ENCODE measurements at regions not wholly inside any gene's neighbourhood (a gene's known extent, or its start where the extent isn't known, plus 50 kb on each side); places are given as distances from the start of the nearest gene placed in this dataset.

DNA sequence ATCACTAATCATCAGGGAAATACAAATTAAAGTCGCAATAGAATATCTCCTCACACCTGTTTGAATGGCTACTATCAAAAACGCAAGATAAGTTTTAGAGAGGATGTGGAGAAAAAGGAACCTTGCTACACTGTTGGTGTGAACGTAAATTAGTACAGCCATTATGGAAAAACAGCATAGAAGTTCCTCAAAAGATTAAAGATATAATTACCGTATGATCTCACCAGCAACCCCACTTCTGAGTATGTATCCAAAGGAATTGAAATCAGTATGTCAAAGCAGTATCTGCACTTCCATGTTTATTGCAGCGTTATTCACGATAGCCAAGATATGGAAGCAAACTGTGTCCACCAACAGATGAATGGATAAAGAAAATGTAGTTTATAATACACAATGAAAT, 164.4 kb downstream of the ZNF365 start:
- H4K91ac ChIP-seq (ENCODE audit: insufficient read length, low read depth, low read length): no peak overlapping the region
- no peaks in the 10 kb centered on the region for H3K79me1 ChIP-seq (ENCODE audit: insufficient read depth, low read depth, low read length, poor library complexity, severe bottlenecking)
- H2BK20ac ChIP-seq (ENCODE audit: low read depth, low read length, poor library complexity, severe bottlenecking): no peak overlapping the region
- no peak overlapping the region for H3K56ac ChIP-seq (ENCODE audit: insufficient read length, low read depth, low read length)
- no peaks in the 10 kb centered on the region for H3K79me2 ChIP-seq (ENCODE audit: insufficient read depth, low read length)
- H3K27me3 ChIP-seq (ENCODE audit: insufficient read depth, low read length): no peaks in the 10 kb centered on the region
- H3K23me2 ChIP-seq (ENCODE audit: insufficient read length, low read depth, low read length, poor library complexity, severe bottlenecking): no peaks in the 10 kb centered on the region
- no peak overlapping the region for H3K9ac ChIP-seq (ENCODE audit: extremely low read depth, insufficient read length, low read length)
- no peak overlapping the region for H2AK5ac ChIP-seq (ENCODE audit: insufficient read length, low read length)
- no peak overlapping the region for H3T11ph ChIP-seq (ENCODE audit: low read length)
- H3K18ac ChIP-seq (ENCODE audit: insufficient read length, low read depth, low read length): no peak overlapping the region
- H4K20me1 ChIP-seq (ENCODE audit: control insufficient read depth, insufficient read depth, insufficient read length): no peaks in the 10 kb centered on the region
- no peak overlapping the region for H3K23ac ChIP-seq (ENCODE audit: insufficient read length, low read depth, low read length)
- H3K4me1 ChIP-seq (ENCODE audit: insufficient read depth, low read length): no peaks in the 10 kb centered on the region; the same call in 1 of the 2 replicates
- TF ChIP-seq, protein P1, sequence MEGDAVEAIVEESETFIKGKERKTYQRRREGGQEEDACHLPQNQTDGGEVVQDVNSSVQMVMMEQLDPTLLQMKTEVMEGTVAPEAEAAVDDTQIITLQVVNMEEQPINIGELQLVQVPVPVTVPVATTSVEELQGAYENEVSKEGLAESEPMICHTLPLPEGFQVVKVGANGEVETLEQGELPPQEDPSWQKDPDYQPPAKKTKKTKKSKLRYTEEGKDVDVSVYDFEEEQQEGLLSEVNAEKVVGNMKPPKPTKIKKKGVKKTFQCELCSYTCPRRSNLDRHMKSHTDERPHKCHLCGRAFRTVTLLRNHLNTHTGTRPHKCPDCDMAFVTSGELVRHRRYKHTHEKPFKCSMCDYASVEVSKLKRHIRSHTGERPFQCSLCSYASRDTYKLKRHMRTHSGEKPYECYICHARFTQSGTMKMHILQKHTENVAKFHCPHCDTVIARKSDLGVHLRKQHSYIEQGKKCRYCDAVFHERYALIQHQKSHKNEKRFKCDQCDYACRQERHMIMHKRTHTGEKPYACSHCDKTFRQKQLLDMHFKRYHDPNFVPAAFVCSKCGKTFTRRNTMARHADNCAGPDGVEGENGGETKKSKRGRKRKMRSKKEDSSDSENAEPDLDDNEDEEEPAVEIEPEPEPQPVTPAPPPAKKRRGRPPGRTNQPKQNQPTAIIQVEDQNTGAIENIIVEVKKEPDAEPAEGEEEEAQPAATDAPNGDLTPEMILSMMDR (conservative IDR thresholded peaks at IDR 0.05): no peak
- H3K27ac ChIP-seq (ENCODE audit: insufficient read length, low read depth, low read length): no peak overlapping the region
- H4K8ac ChIP-seq (replicated peaks; ENCODE audit: insufficient read length, low read depth, low read length): no peak overlapping the region
- H3K4me2 ChIP-seq (ENCODE audit: insufficient read depth, insufficient read length, low read length): no peak overlapping the region
- no peak overlapping the region for H4K5ac ChIP-seq (ENCODE audit: insufficient read length, low read depth, low read length)
- WGBS (ENCODE audit: extremely low coverage, insufficient read length, low lambda C conversion rate): no CpG with 5 or more reads among the region's 6 CpGs
- no peak overlapping the region for H2BK120ac ChIP-seq (ENCODE audit: low read depth, low read length, poor library complexity, severe bottlenecking)
- H3K9me3 ChIP-seq (ENCODE audit: control insufficient read depth, low read depth, low read length): no peaks in the 10 kb centered on the region
- no peak overlapping the region for H2AFZ ChIP-seq (ENCODE audit: low read length)
- no peak overlapping the region for H2BK12ac ChIP-seq (ENCODE audit: insufficient read length, low read depth, low read length)
- no peak overlapping the region for H3K27ac Mint-ChIP-seq
- no peak overlapping the region for H2BK15ac ChIP-seq (ENCODE audit: low read depth, low read length)
- no peak overlapping the region for H3K4ac ChIP-seq (ENCODE audit: low read depth, low read length)
- H2BK5ac ChIP-seq (ENCODE audit: insufficient read length, low read length): no peak overlapping the region
- H3K27me3 Mint-ChIP-seq (ENCODE audit: low read depth): no peaks in the 10 kb centered on the region
- no peaks in the 10 kb centered on the region; a peak in 1 of 5 replicates for H3K9me3 Mint-ChIP-seq
- H3K36me3 Mint-ChIP-seq (ENCODE audit: insufficient read depth in 1 of 3, low read depth in 3 of 3): no peaks in the 10 kb centered on the region
- H3K4me1 Mint-ChIP-seq: peaks cover 6 to 10% of the 10 kb centered on the region in 2 experiments
- no peak overlapping the region for H3K4me3 Mint-ChIP-seq
- no peak overlapping the region for H3K14ac ChIP-seq (ENCODE audit: insufficient read depth, low read length)
- DNase-seq: no peak

Measured in H9 (cell line).